Suprapubic skin (tissue), 4 donors: ENCODE measurements at regions not wholly inside any gene's neighbourhood (a gene's known extent, or its start where the extent isn't known, plus 50 kb on each side); places are given as distances from the start of the nearest gene placed in this dataset.

Experiments
- EP300 ChIP-seq: sonication (generic); formaldehyde crosslinking; IDR thresholded peaks from one replicate; pipeline ENCODE4 v1.6.1; 2017; ENCODE audit warnings: antibody characterized with exemption
- POLR2A ChIP-seq, 2 donors: fragments of 450-650 bp; IDR thresholded peaks; one replicate each; pipeline ENCODE4 v1.6.1; 2017; ENCODE audit warnings: antibody characterized with exemption in 2 of 2, mild to moderate bottlenecking in 2 of 2, moderate library complexity in 2 of 2
- POLR2AphosphoS5 ChIP-seq, 3 donors: sonication (generic); formaldehyde crosslinking; IDR thresholded peaks; one replicate each; pipeline ENCODE4 v1.6.1; 2017; ENCODE audit warnings: antibody characterized with exemption in 3 of 3
- TF ChIP-seq, protein P1 (sequence below), 2 donors: fragments of 200-600 bp in 1 of 2; fragments of 450-650 bp in 1 of 2; sonication (generic) in 1 of 2; IDR thresholded peaks; one replicate each; pipeline ENCODE4 v1.5.1; 2016 to 2019; ENCODE audit warnings: antibody characterized with exemption in 2 of 2, mild to moderate bottlenecking in 1 of 2, moderate library complexity in 1 of 2

GRCh38 chr5:166916021-166916420 is 1375.4 kb upstream of the WWC1 start:
- TF ChIP-seq, protein P1, sequence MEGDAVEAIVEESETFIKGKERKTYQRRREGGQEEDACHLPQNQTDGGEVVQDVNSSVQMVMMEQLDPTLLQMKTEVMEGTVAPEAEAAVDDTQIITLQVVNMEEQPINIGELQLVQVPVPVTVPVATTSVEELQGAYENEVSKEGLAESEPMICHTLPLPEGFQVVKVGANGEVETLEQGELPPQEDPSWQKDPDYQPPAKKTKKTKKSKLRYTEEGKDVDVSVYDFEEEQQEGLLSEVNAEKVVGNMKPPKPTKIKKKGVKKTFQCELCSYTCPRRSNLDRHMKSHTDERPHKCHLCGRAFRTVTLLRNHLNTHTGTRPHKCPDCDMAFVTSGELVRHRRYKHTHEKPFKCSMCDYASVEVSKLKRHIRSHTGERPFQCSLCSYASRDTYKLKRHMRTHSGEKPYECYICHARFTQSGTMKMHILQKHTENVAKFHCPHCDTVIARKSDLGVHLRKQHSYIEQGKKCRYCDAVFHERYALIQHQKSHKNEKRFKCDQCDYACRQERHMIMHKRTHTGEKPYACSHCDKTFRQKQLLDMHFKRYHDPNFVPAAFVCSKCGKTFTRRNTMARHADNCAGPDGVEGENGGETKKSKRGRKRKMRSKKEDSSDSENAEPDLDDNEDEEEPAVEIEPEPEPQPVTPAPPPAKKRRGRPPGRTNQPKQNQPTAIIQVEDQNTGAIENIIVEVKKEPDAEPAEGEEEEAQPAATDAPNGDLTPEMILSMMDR (IDR thresholded peaks at IDR 0.05): no peak
- TF ChIP-seq POLR2A (IDR thresholded peaks at IDR 0.05) (no peak), POLR2AphosphoS5 (IDR thresholded peaks at IDR 0.05) (no peak), EP300 (no peak)
